ENCODE measurements at regions not wholly inside any gene's neighbourhood (a gene's known extent, or its start where the extent isn't known, plus 50 kb on each side); places are given as distances from the start of the nearest gene placed in this dataset.

GRCh38 chr3:20417388-20418108 is 231.5 kb upstream of the SGO1 start:
- TF ChIP-seq CTCF (IDR thresholded peaks at IDR 0.05; ENCODE audit: unreplicated experiment) = no peak
- Mint-ChIP-seq H3K36me3 (ENCODE audit: insufficient read depth, unreplicated experiment) (no peaks in the 10 kb centered on the region), H3K4me3 (ENCODE audit: unreplicated experiment) (no peak overlapping the region), H3K9me3 (ENCODE audit: unreplicated experiment) (no peaks in the 10 kb centered on the region), H3K27me3 (ENCODE audit: insufficient read depth, unreplicated experiment) (no peaks in the 10 kb centered on the region), H3K27ac (ENCODE audit: low read depth, unreplicated experiment) (no peak overlapping the region), H3K4me1 (ENCODE audit: insufficient read depth, unreplicated experiment) (no peaks in the 10 kb centered on the region)
- CTCF ChIA-PET = interaction anchor here (1.1 kb wide), 1 partner anchor 9 kb away, joined by 3 read pairs; no protein-coding TSS in a partner anchor
- POLR2A ChIA-PET = no interaction called here
- no peak for DNase-seq (ENCODE audit: unreplicated experiment)
- BruUV-seq (replicated peaks) = no TSS peak
- intact Hi-C loops (cut with micrococcal nuclease) = no loop called here

- ChIA-PET POLR2A (interaction anchor here (0.8 kb wide), 1 partner anchor 1067 kb away, joined by 3 read pairs; no protein-coding TSS in a partner anchor), CTCF (interaction anchor here (0.7 kb wide), 1 partner anchor 1078 kb away, joined by 3 read pairs; no protein-coding TSS in a partner anchor)
- Mint-ChIP-seq H3K27ac (ENCODE audit: low read depth, unreplicated experiment) (no peak overlapping the region), H3K4me1 (ENCODE audit: insufficient read depth, unreplicated experiment) (peaks cover 8% of the 10 kb centered on the region), H3K27me3 (ENCODE audit: insufficient read depth, unreplicated experiment) (no peaks in the 10 kb centered on the region), H3K4me3 (ENCODE audit: unreplicated experiment) (no peak overlapping the region), H3K9me3 (ENCODE audit: unreplicated experiment) (no peaks in the 10 kb centered on the region), H3K36me3 (ENCODE audit: insufficient read depth, unreplicated experiment) (no peaks in the 10 kb centered on the region)
- peak; percentile 13 for DNase-seq (ENCODE audit: unreplicated experiment)
- no peak for TF ChIP-seq CTCF (IDR thresholded peaks at IDR 0.05; ENCODE audit: unreplicated experiment)
- intact Hi-C loops (cut with micrococcal nuclease) = no loop called here
- no TSS peak for BruUV-seq (replicated peaks)
Measured at GRCh38 chr3:20406611-20407011, 220.6 kb upstream of the SGO1 start.

GRCh38 chr3:20405744-20406143 is 219.7 kb upstream of the SGO1 start:
- no TSS peak for BruUV-seq (replicated peaks)
- H3K9me3 Mint-ChIP-seq (ENCODE audit: unreplicated experiment) = no peaks in the 10 kb centered on the region
- no peak overlapping the region for H3K27ac Mint-ChIP-seq (ENCODE audit: low read depth, unreplicated experiment)
- H3K27me3 Mint-ChIP-seq (ENCODE audit: insufficient read depth, unreplicated experiment) = no peaks in the 10 kb centered on the region
- H3K4me3 Mint-ChIP-seq (ENCODE audit: unreplicated experiment) = no peak overlapping the region
- peaks cover 8% of the 10 kb centered on the region for H3K4me1 Mint-ChIP-seq (ENCODE audit: insufficient read depth, unreplicated experiment)
- no peak for TF ChIP-seq CTCF (IDR thresholded peaks at IDR 0.05; ENCODE audit: unreplicated experiment)
- intact Hi-C loops (cut with micrococcal nuclease) = no loop called here
- ChIA-PET POLR2A (no interaction called here), CTCF (no interaction called here)
- DNase-seq (ENCODE audit: unreplicated experiment) = peak; percentile 79
- no peaks in the 10 kb centered on the region for H3K36me3 Mint-ChIP-seq (ENCODE audit: insufficient read depth, unreplicated experiment)

- H3K4me3 Mint-ChIP-seq (ENCODE audit: unreplicated experiment) = no peak overlapping the region
- no peak for TF ChIP-seq CTCF (IDR thresholded peaks at IDR 0.05; ENCODE audit: unreplicated experiment)
- no TSS peak for BruUV-seq (replicated peaks)
- intact Hi-C loops (cut with micrococcal nuclease) = no loop called here
- ChIA-PET CTCF (interaction anchor here (0.6 to 0.9 kb wide), 2 partner anchors 236 to 523 kb away, joined by 3 to 4 read pairs; no protein-coding TSS in a partner anchor), POLR2A (no interaction called here)
- H3K27ac Mint-ChIP-seq (ENCODE audit: low read depth, unreplicated experiment) = no peak overlapping the region
- H3K9me3 Mint-ChIP-seq (ENCODE audit: unreplicated experiment) = no peaks in the 10 kb centered on the region
- peaks cover 8% of the 10 kb centered on the region for H3K4me1 Mint-ChIP-seq (ENCODE audit: insufficient read depth, unreplicated experiment)
- DNase-seq (ENCODE audit: unreplicated experiment) = no peak
- no peaks in the 10 kb centered on the region for H3K27me3 Mint-ChIP-seq (ENCODE audit: insufficient read depth, unreplicated experiment)
- no peaks in the 10 kb centered on the region for H3K36me3 Mint-ChIP-seq (ENCODE audit: insufficient read depth, unreplicated experiment)
Measured at GRCh38 chr3:20405231-20405630, 219.2 kb upstream of the SGO1 start.
